HG02763 (cell line): ENCODE measurements at regions not wholly inside any gene's neighbourhood (a gene's known extent, or its start where the extent isn't known, plus 50 kb on each side); places are given as distances from the start of the nearest gene placed in this dataset.
A peak's percentile ranks its signal among the peaks of the same experiment; 100 is the strongest.

Source experiments
- ATAC-seq: cut with Tn5 transposase; IDR thresholded peaks from one replicate; pipeline ENCODE4 v1.9.1; 2021; ENCODE audit warnings: mild to moderate bottlenecking, moderate library complexity; ENCODE audit not compliant: unreplicated experiment

GRCh38 chr3:145815707-145816413 lies 345.1 kb downstream of the PLOD2 start:
- no peak for ATAC-seq

GRCh38 chr3:145817870-145818483 lies 343.0 kb downstream of the PLOD2 start:
- no peak for ATAC-seq

- ATAC-seq = no peak
Measured at GRCh38 chr3:145820170-145820569, 340.8 kb downstream of the PLOD2 start.

- no peak for ATAC-seq
Measured at GRCh38 chr3:145842294-145842902, 318.6 kb downstream of the PLOD2 start.

DNA sequence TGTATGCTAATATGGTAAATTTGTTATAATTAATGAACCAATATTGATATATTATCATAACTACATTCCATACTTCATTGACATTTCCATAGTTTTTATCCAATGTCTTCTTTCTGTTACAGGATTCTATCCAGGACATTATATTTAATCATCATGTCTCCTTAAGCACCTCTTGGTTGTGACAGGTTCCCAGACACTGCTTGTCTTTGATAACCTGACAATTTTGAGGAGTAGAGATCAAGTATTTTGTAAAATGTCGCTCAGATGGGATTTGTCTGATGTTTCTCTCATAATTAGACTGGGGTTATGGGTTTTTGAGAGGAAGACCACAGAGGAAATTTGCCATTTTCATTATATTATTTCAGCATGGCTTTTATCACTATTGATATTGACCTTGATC lies 317.4 kb downstream of the PLOD2 start:
- ATAC-seq = no peak

- ATAC-seq = no peak
Measured at GRCh38 chr3:145849115-145849514, 311.9 kb downstream of the PLOD2 start.

DNA sequence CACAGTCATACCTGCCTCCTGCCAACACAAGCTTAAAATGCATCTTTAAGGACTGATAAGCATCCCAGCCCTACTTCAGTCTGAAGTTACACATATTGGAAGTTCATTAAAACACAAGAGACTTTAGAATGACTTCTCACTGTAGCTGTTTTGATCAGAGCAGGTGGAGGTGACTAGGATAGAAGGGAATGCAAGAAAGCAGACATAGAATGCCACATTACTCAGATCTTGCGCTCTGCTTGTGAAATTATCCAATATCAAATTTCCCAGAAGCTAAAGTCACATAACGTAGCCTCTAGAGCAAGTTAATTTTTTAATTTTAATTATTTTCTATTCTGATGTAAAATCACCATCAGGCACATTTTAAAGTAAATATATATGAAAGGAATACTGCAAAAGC lies 306.5 kb downstream of the PLOD2 start:
- no peak for ATAC-seq

GRCh38 chr3:145857956-145858355 lies 303.0 kb downstream of the PLOD2 start:
- ATAC-seq = no peak

DNA sequence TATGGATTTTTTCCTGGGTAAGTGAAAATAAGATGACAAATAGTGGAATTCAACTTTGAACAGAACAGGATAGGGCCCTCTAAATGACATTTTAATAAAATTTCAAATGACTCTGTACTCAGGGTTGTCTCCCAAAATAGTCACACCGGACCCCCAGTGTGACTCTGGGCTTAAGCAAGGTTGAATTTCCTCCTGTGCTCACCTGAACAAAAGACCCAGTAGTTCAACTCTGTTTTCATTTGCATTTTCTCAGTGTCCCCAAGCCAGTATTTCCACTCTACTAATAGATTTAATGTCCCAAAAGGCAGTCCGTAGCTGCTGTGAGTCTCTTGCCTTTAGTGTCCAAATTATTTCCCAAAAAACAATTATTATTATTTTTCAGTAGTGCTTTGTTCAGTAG lies 296.6 kb downstream of the PLOD2 start:
- ATAC-seq = no peak

DNA sequence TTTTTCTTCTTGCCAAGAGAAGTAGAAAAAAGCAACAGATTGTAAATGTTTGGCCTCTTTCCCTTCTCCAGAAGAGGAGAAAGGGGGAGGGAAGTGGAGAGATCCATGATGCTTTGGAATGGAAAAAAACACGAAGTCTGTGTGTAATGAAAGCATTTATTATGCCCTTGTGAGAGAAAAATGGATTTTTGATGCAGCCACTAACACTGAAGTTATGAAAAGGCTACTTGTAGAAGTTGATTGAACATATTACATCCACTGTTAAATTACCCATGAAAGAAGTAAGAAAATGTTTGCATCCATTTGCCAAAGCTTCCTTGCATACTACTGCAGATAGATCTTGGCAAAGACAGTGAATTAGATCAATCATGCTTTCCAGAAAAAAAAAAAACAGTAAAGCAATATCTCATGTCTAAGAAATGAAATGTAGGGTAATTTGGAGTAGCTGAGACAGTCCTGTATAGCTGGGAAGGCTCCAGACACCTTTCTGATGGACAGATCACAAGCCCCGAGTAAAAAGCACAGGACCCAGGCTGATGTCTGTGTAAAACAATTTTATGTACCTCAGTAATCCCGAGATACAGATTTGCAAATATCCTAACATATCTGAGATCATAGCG lies 295.5 kb downstream of the PLOD2 start:
- no peak for ATAC-seq

DNA sequence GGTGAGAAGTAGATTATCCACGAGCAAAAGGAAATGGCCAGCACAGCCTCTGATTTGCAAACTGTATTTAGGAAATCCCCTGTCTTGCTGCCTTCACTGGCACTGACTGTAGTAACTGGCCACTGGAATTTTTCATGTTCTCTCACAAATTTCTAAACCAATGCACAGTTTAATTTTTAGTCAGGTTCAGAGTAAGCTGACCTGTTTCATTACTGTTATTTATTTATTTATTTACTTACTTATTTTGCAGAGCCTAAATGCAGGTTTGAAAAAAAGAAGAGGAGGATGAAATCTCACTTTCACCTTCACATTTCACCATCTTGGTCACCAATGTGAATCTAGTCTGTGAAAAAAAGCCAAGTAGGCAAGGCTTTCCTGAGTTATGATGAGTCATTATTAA lies 291.0 kb downstream of the PLOD2 start:
- peak; percentile 74 for ATAC-seq

DNA sequence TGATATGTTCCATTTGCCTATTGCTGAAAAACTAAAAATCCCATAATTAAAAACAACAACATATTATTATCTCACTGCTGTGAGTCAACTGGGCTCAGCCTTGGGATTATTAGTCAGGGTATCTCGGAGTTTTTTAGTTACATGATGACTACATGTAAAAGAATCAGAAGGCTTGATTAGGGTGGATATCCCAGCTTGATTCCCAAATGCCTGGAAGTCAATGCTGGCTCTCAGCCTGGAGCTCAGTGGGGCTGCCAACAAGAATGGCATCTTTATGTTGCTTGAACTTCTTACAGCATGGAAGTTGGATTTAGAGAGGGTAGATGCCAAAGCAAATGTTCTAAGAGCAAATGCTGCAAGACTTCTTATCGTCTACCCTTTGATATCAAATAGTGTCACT lies 278.5 kb downstream of the PLOD2 start:
- ATAC-seq = no peak

- no peak for ATAC-seq
Measured at GRCh38 chr3:145889730-145890129, 271.3 kb downstream of the PLOD2 start.

DNA sequence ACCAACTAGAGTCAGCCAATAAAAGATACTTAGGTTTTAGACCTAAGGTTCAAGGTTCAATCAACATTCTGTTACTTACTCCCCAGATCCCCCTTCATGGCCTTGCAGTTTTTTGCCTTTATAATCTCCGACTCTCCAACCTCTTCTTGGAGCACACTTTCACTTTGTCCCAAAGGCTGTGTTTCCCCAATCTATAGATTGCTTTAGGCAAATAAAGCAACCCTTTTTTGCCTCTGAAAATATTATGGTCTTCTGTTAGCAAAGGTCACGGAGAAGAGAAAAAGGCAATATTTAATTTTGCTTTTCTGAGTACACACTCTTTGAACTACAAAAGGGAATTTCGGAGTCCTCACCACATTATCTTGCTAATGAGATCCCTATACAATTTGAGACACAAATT lies 268.1 kb downstream of the PLOD2 start:
- ATAC-seq = no peak

DNA sequence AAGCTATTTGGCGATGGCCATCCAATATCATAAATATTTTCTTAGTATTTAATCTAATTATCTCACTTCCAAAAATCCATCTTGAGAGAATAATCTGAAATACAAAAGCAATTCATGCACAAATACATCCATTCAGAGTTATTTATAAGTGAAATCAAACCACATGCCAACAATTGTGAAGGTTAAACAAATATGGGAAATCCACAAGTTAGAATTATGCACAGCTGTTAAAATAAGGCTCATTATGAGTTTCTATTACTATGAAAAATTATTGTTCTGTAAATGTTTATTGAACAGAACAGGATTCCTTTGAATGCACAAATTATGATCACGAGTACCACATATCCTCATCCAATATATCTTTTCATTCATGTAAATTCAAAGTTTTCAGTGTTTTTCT lies 267.7 kb downstream of the PLOD2 start:
- no peak for ATAC-seq

- peak; percentile 40 for ATAC-seq
Measured at GRCh38 chr3:145898487-145898886, 262.5 kb downstream of the PLOD2 start.

DNA sequence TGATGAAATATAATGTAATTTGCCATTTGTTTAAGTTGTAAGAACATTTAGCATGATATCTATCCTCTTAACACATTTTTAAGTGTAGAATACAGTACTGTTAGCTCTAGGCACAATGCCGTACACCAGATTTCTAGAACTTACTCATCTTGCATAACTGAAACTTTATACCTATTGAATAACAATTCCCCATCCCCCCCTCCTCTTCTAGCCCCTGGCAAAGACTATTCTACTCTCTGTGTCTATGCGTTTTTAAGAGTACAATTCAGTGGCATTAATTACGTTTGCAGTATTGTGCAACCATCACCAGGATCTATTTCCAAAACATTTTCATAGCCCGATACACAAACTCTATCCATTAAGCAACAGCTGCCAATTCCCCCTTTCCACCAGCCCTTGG lies 261.7 kb downstream of the PLOD2 start:
- ATAC-seq = peak; percentile 24

DNA sequence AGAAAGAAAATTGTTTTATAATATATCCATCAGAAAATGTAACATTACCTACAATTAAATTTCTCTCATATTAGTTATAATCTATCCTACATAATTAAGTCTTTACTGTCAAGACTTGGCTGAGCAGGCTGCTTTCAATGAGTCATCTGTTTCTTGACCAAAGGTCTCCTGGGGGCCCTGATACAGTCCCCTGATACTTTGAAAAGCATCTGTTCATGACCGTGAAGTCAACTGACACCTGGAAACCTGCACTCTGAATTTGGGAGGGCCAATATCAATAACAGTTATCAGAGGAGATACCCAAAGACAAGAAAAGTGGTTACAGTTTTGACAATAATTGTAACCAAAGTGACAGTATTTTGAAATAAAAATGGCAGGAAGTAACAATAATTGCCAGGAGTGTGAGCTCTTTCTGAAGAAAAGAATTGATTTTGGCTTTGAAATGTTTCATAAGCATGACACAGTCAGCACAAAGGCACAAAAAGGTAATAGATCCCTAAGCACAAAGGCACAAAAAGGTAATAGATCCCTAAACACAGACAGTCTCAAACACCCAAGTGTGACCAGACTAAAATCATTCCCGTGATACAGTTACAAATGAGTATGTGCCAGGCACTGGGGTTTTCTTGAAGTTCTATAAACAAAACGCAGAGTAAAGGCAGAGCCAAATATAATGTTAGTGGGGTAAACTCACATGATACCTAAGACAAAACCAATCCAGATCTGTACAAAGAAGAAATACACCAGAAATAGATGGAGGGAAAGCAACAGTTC lies 260.7 kb downstream of the PLOD2 start:
- peak; percentile 70 for ATAC-seq

DNA sequence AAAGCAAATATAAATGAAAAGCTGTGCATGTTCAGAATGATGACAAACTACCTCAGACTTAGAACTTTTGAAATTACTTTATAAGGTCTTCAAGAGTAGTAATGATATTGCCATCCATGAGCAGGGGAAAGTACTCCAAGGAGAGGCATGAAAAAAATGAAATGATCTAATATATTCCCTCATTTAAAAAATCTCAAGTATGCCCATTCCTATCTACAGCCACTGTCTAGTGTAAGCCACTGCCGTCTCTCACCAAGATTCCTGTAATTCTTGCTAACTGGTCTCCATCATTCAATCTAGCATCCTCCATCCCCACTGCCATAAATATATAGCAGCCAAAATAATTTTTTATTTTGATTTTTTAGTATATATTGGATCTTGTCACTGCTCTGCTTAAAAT lies 258.8 kb downstream of the PLOD2 start:
- no peak for ATAC-seq

- ATAC-seq = no peak
Measured at GRCh38 chr3:145903472-145904013, 257.4 kb downstream of the PLOD2 start.

DNA sequence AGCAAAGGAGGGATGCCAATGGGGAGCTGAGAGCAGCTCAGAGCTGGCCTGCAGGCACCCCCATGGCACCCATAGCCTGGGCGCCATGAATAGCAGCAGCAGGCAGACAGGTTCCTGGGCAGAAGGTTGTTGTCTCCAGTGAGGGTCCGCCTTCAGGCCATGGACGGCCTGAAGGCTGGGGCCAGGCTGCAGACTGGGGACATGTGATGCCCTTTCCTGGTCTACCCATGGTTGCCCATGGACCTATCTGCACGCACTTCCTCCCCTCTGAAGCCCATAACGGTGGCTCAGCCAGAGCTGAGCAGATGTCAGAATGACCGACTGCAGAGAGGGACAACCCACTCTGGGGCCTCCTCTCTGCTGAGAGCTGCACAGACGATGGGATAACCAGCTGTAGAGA lies 256.8 kb downstream of the PLOD2 start:
- ATAC-seq = no peak
